HG03159 (cell line): ENCODE measurements at regions not wholly inside any gene's neighbourhood (a gene's known extent, or its start where the extent isn't known, plus 50 kb on each side); places are given as distances from the start of the nearest gene placed in this dataset.
A peak's percentile ranks its signal among the peaks of the same experiment; 100 is the strongest.
"Not testable (repeated sequence)": the region's sequence is repeated elsewhere in the genome, so short reads cannot be mapped to it uniquely, and the experiment has no call there.

ENCODE experiments used
- ATAC-seq: cut with Tn5 transposase; IDR thresholded peaks from one replicate; pipeline ENCODE4 v1.9.1; 2021; ENCODE audit warnings: mild to moderate bottlenecking, moderate library complexity; ENCODE audit not compliant: unreplicated experiment

DNA sequence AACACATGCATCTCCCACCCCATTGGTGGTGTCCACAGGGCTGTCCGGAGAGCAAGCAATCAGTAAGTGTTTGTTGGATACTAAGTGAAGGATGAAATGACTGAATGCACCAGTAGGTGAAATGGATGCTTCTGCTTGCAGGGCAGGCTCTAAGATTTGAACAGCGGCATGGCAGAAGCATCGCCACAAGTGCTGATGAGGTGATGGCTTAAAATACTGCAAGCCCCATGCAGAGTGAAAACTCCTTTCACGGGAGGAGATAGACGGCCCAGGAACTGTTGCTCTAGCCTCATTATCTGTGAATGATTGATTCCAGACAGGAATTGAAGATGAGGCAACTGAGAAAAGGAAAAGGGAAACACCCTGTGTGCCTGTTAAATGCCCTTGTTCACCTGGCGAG is 158.9 kb downstream of the LY86 start:
- no peak for ATAC-seq

DNA sequence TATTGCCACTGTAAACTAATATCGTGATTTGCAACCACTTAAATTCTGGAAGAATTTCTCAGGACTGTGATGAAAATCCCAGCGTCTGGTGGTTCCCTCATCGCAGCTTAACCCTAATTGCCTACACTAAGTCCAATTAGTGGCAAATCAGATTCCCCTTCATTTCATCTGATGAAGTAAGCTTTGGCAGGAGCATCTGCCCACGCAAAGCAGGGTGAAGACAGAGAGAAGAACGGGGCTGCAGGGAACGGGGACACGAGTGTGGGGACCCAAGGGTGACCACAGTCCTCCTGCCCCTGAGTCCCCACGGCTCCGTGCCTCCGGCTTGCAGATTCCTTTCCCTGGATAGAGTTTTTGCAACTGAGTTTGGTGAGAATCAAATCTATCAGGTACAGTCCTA is 159.5 kb downstream of the LY86 start:
- ATAC-seq = no peak

GRCh38 chr6:6749702-6750491 is 161.4 kb downstream of the LY86 start:
- ATAC-seq = no peak

DNA sequence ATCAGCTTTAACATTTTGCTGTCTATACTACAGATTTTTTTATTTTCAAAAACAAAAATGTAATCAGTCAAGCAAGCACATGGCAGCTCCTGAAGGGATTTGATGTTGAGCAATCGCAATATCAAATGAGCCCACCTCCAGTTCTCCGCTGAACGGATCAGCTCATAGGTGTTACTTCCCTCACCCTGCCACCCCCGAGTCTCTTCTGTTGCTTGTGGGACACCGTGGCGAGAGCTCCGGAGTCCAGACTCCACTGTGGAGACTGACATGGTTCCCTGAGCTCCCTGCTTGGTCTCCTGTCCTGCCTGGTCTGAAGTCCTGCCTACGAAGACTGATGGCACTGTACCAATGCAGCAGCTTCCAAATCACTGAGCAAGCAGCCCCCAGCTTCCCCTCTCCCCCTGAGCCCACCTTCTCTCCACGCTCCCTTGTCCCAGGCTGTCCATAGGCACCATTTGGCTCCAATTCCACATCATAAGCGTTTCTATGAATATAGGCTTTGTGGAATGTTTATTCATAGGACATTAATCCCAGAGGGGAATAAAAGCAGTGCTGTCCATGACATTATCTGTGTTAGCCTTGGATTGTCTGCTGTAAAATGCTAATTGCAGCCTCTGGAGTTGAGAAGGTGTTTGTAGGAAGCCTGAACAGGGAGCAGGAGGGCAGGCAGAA is 162.2 kb downstream of the LY86 start:
- no peak for ATAC-seq

DNA sequence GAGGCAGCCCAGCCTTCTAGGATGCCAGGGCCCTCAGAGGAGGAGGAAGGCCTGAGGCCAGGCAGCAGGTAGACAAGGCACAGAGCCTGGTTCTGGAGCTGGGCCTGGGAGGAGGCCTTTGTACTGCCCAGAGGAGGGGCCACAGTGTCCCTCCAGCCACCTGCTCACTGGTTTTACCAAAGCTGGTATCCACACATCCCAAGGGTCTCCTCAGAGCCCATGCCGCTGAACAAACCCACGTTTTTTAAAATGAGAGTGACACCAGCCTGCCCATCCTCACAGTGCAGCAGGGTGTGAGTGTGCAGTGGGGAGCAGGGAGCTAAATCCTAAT is 162.7 kb downstream of the LY86 start:
- ATAC-seq = no peak

DNA sequence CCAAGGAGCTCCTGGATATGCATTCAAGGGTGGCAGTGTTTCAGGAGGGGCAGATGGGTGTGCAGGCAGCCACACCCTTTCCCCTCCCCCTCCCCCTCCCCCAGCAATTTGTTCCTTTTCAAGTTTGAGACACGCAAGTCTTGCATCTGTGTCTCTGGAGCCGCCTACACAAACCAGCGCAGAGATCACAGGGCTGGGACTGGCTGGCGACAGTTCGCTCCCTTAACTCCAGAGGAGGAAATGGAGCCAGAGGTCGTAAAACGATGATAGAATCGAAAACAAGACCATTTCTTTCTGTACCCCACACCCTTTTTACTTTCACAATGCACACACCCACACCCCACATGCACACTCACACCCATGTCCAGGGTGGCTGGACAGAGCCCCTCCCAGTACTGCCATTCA is 163.1 kb downstream of the LY86 start:
- ATAC-seq = no peak

- ATAC-seq = no peak
Observed at GRCh38 chr6:6752129-6752528, 163.6 kb downstream of the LY86 start.

- no peak for ATAC-seq
Observed at GRCh38 chr6:6753301-6753700, 164.8 kb downstream of the LY86 start.

- no peak for ATAC-seq
Observed at GRCh38 chr6:6756526-6756925, 168.0 kb downstream of the LY86 start.

DNA sequence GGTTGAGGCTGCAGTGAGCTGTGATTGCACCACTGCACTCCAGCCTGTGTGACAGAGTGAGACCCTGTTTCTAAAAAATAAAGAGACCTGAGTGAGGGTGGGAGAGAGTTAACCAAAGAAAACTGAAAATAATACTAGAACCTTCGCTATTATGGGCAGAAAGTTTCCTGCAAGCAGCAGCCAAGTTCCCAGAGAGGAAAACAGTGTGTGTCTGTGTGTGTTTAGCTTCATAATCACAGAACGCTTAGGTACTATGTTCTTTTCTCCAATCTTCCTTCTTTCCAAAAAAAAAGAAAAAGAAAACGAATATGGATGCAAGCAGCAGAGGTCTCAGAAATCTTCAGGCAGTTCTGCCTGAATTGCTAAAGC is 170.0 kb downstream of the LY86 start:
- no peak for ATAC-seq

- ATAC-seq = peak; percentile 75
Observed at GRCh38 chr6:6758915-6759654, 170.6 kb downstream of the LY86 start.

DNA sequence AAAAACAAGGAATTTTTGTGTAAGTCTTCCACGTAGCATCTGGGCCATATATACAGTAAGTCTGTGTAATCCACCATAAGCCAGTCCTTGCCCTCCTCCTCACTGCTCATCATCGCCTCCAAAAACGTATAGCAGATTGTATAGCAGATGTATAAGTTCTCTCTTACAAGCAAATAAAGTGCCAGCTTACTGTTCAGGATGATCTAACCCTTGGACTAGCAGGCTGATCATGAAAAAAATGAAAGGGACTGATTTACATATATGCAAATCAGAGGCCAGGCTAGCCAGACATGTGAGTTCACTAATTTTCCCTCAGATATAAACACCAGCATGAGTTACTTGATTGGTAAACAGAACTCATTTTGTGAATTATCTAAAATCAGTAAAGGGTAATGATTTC is 171.5 kb downstream of the LY86 start:
- ATAC-seq = no peak

GRCh38 chr6:6762566-6762965 is 174.0 kb downstream of the LY86 start:
- not testable (repeated sequence) for ATAC-seq

- ATAC-seq = no peak
Observed at GRCh38 chr6:6764764-6765434, 176.4 kb downstream of the LY86 start.

- no peak for ATAC-seq
Observed at GRCh38 chr6:6766230-6766905, 177.8 kb downstream of the LY86 start.

GRCh38 chr6:6769466-6769865 is 180.9 kb downstream of the LY86 start:
- ATAC-seq = no peak

DNA sequence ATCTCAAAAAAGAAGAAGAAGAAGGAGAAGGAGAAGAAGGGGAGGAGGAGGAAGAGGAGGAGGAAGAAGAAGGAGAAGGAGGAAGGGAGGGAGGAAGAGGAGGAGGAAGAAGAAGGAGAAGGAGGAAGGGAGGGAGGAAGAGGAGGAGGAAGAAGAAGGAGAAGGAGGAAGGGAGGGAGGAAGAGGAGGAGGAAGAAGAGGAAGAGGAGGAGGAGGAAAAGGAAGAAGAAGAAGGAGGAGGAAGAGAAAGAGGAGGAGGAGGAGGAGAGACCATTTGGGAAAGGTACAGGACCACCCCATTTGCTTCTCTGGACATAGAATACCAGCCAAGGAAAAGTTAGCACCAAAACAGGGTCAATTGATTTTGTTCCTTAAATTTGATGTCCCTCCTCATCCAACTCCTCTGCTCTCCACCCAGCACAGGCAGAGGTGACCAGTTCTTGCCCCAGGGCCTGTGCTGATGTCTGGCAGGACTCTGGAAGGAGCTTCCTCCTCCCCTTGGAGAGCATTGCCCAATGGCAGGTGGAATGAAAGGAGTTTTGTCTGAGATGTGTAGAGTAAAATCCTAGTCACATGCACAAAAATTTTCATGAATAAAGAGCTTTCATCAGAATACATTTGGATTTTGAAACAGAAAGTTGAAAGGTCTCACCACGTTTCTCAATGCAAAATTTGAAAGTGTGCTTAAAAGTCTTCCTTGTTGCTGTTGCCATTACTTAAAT is 182.9 kb downstream of the LY86 start:
- ATAC-seq = no peak

- no peak for ATAC-seq
Observed at GRCh38 chr6:6771964-6772363, 183.4 kb downstream of the LY86 start.

GRCh38 chr6:6772751-6773150 is 184.2 kb downstream of the LY86 start:
- ATAC-seq = no peak

GRCh38 chr6:6775074-6775473 is 186.6 kb downstream of the LY86 start:
- ATAC-seq = no peak
